Mesothelial cell of epicardium (in vitro differentiated cells): ENCODE measurements at regions not wholly inside any gene's neighbourhood (a gene's known extent, or its start where the extent isn't known, plus 50 kb on each side); places are given as distances from the start of the nearest gene placed in this dataset.

Experiments used
- DNase-seq, 2 experiments: peaks; one replicate each; pipeline ENCODE4 v3.0.0; 2021; ENCODE audit warnings: low spot score in 2 of 2; ENCODE audit not compliant: unreplicated experiment in 2 of 2
- H3K27ac Mint-ChIP-seq: 2 replicates; pipeline ENCODE4 v1.8.0; 2021; ENCODE audit warnings: mixed read lengths
- H3K27me3 Mint-ChIP-seq: 2 replicates; pipeline ENCODE4 v1.8.0; 2021; ENCODE audit warnings: low read depth, mixed read lengths
- H3K36me3 Mint-ChIP-seq: 2 replicates; pipeline ENCODE4 v1.8.0; 2021; ENCODE audit warnings: mixed read lengths
- H3K4me1 Mint-ChIP-seq: 2 replicates; pipeline ENCODE4 v1.8.0; 2021; ENCODE audit warnings: mixed read lengths
- H3K4me3 Mint-ChIP-seq: 2 replicates; pipeline ENCODE4 v1.8.0; 2021; ENCODE audit warnings: mild to moderate bottlenecking, moderate library complexity, mixed read lengths
- H3K9me3 Mint-ChIP-seq: 2 replicates; pipeline ENCODE4 v1.8.0; 2021; ENCODE audit warnings: mixed read lengths
- TF ChIP-seq, protein P1 (sequence below): fragments of 200-600 bp; sonication (generic); IDR thresholded peaks from one replicate; pipeline ENCODE4 v1.5.0; 2021; ENCODE audit warnings: antibody characterized with exemption; ENCODE audit not compliant: unreplicated experiment

DNA sequence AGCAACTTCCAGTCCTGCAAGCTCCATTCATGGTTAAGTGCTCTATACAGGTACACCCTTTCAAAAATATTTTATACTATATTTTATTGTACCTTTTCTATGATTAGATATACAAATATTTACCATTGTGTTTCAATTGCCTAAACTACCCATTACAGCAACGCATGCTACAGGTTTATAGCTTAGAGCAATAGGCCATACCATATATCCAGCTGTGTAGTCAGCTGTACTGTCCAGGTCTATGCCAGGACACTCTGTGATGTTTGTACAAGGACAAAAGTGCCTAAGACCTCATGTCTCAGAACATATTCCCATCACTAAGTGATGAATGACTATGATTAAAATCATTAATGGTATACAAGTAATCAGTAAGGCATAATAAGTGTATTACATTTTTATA, 368.7 kb downstream of the CMPK2 start:
- H3K4me3 Mint-ChIP-seq = no peak overlapping the region
- TF ChIP-seq, protein P1, sequence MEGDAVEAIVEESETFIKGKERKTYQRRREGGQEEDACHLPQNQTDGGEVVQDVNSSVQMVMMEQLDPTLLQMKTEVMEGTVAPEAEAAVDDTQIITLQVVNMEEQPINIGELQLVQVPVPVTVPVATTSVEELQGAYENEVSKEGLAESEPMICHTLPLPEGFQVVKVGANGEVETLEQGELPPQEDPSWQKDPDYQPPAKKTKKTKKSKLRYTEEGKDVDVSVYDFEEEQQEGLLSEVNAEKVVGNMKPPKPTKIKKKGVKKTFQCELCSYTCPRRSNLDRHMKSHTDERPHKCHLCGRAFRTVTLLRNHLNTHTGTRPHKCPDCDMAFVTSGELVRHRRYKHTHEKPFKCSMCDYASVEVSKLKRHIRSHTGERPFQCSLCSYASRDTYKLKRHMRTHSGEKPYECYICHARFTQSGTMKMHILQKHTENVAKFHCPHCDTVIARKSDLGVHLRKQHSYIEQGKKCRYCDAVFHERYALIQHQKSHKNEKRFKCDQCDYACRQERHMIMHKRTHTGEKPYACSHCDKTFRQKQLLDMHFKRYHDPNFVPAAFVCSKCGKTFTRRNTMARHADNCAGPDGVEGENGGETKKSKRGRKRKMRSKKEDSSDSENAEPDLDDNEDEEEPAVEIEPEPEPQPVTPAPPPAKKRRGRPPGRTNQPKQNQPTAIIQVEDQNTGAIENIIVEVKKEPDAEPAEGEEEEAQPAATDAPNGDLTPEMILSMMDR = no peak
- DNase-seq = no peak
- no peaks in the 10 kb centered on the region for H3K9me3 Mint-ChIP-seq
- no peaks in the 10 kb centered on the region for H3K36me3 Mint-ChIP-seq
- no peaks in the 10 kb centered on the region for H3K27me3 Mint-ChIP-seq
- H3K27ac Mint-ChIP-seq = no peak overlapping the region
- H3K4me1 Mint-ChIP-seq = no peaks in the 10 kb centered on the region

DNA sequence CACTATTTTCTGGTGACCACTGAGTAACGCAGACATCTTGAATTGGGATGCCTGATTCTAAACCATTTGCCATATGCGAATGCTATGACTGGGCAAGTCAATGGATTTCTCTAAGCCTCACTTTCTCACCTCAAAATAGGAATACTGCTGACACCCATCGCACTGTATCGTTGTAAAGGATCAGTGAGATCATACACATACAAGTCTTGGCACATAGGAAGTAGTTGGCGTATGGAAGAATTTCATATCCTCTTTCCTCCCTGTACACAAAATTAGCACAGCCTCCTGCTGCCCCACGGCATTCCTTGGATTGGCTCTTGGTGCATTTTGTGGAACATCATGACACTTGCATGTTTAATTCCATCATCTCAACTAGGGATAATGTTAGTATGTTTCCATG, 366.9 kb downstream of the CMPK2 start:
- H3K4me3 Mint-ChIP-seq = no peak overlapping the region
- H3K27ac Mint-ChIP-seq = no peak overlapping the region
- H3K4me1 Mint-ChIP-seq = no peaks in the 10 kb centered on the region
- H3K9me3 Mint-ChIP-seq = no peaks in the 10 kb centered on the region
- H3K27me3 Mint-ChIP-seq = no peaks in the 10 kb centered on the region
- TF ChIP-seq, protein P1 = no peak
- DNase-seq = no peak
- no peaks in the 10 kb centered on the region for H3K36me3 Mint-ChIP-seq

DNA sequence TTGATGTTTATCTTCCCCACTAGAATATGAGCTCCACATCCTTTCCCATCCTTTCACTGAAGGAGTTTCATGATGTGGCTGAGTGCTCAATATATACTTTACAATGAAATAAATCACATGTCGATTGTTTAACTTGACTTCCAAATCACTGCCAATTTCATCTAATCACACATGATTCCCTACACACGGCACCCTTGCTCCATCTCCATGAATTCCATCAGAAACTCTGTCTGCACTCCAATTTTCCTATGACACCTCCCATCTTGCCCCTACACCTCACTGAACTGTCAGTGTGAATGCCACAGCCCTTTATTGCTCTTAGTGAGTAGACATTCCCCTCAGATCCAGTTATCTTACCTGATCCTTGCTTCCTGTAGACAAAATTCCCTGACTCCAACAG, 366.0 kb downstream of the CMPK2 start:
- no peak overlapping the region for H3K4me3 Mint-ChIP-seq
- no peak for DNase-seq
- H3K36me3 Mint-ChIP-seq = no peaks in the 10 kb centered on the region
- H3K4me1 Mint-ChIP-seq = no peaks in the 10 kb centered on the region
- TF ChIP-seq, protein P1 = no peak
- H3K27me3 Mint-ChIP-seq = no peaks in the 10 kb centered on the region
- no peaks in the 10 kb centered on the region for H3K9me3 Mint-ChIP-seq
- H3K27ac Mint-ChIP-seq = no peak overlapping the region

DNA sequence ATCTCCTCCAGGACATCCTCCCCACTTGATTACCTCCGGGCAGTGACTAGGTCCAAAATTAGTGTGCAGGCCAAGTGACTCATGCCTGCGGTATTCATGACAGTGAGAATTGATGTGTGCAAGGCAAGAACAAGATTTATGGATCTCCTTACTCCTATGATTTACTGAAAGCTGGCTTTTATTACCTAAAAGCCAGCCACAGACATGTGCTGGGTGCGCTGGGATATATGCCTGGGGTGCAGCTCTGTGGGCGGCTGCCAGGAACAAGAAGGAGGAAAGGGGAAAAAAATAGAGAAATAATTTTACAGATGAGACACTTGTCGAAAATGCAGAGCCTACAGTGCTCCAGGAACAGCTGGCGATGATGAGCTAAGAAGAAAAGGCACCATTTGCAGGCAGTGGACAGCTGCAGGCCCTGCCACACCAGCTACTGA, 359.3 kb downstream of the CMPK2 start:
- TF ChIP-seq, protein P1 = no peak
- Mint-ChIP-seq H3K27me3 (peaks cover 15% of the 10 kb centered on the region), H3K27ac (no peak overlapping the region), H3K4me1 (peaks cover 26% of the 10 kb centered on the region), H3K36me3 (no peaks in the 10 kb centered on the region), H3K9me3 (no peaks in the 10 kb centered on the region), H3K4me3 (no peak overlapping the region)
- no peak for DNase-seq

DNA sequence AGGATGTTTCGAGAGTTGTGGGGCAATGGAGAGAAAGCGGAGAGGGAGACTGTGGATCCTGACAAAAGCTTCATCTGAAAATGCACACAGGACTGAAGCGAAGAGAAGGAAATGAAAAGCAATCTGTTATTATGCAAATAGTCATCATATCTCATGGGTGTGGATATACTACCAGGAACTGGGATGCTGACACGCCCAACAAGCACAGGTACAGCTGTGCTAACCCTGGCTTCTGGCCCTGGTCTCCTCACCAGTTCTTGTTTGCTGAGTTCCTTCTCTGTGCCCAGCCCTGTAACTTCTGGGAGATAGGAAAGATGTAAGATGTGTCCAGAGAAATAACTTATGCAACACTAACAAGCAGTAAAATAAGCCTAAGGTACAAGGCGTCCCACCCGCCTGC, 358.8 kb downstream of the CMPK2 start:
- TF ChIP-seq, protein P1 = no peak
- Mint-ChIP-seq H3K27ac (no peak overlapping the region), H3K36me3 (no peaks in the 10 kb centered on the region), H3K4me1 (peaks cover 27% of the 10 kb centered on the region), H3K4me3 (no peak overlapping the region), H3K9me3 (no peaks in the 10 kb centered on the region), H3K27me3 (peaks cover 15% of the 10 kb centered on the region)
- DNase-seq = no peak

DNA sequence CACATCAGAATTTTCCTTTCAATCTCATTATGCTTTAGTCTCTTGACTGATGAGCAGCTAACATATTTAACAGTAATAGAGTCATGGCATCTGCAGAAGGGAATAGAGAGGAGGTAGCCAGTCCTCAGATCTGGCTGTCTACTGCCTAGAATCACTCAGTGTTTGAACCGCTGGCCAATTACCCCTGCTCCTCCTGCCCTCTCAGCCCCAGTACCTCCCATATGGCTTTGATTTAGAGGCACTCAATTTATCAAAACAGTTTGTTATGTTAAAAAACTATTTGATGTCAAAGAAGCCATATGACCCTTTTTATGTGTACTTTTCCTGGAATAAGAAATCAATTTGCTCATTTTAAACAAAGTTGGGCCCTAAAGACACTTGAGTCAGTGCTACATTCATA, 355.2 kb downstream of the CMPK2 start:
- no peaks in the 10 kb centered on the region for H3K9me3 Mint-ChIP-seq
- no peak overlapping the region for H3K27ac Mint-ChIP-seq
- peaks cover 22% of the 10 kb centered on the region for H3K27me3 Mint-ChIP-seq
- TF ChIP-seq, protein P1 = no peak
- H3K4me3 Mint-ChIP-seq = no peak overlapping the region
- H3K4me1 Mint-ChIP-seq = peaks cover 27% of the 10 kb centered on the region
- H3K36me3 Mint-ChIP-seq = no peaks in the 10 kb centered on the region
- no peak for DNase-seq
